HEK293 (cell line): ENCODE measurements at regions not wholly inside any gene's neighbourhood (a gene's known extent, or its start where the extent isn't known, plus 50 kb on each side); places are given as distances from the start of the nearest gene placed in this dataset.

Experiments used
- ZNF660 ChIP-seq: fragments of 450-650 bp; IDR thresholded peaks from 2 replicates; pipeline ENCODE4 v1.5.1; 2018; ENCODE audit warnings: missing biosample characterization, mild to moderate bottlenecking, missing genetic modification characterization
- TF ChIP-seq, protein P1 (sequence below): fragments of 450-650 bp; formaldehyde crosslinking; IDR thresholded peaks from 2 replicates; pipeline ENCODE4 v1.5.1; 2016; ENCODE audit warnings: missing biosample characterization, missing genetic modification characterization

DNA sequence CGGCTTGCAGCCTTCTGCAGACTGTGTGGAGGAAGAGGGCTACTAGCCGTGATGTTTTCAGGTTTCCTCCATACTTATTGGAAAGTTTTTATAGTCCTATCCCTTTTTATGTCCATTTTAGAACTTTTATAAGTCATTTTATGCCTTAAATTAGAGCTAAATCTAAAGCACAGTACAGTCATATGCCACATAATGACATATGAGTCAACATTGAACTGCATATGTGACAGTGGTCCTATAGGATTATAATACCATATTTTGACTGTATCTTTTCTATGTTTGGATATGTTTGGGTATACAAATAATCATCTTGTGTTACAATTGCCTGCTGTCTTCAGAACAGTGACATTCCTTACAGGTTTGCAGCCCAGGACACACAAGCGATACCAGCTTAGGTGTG lies 200.2 kb downstream of the SPRY1 start:
- TF ChIP-seq, protein P1, sequence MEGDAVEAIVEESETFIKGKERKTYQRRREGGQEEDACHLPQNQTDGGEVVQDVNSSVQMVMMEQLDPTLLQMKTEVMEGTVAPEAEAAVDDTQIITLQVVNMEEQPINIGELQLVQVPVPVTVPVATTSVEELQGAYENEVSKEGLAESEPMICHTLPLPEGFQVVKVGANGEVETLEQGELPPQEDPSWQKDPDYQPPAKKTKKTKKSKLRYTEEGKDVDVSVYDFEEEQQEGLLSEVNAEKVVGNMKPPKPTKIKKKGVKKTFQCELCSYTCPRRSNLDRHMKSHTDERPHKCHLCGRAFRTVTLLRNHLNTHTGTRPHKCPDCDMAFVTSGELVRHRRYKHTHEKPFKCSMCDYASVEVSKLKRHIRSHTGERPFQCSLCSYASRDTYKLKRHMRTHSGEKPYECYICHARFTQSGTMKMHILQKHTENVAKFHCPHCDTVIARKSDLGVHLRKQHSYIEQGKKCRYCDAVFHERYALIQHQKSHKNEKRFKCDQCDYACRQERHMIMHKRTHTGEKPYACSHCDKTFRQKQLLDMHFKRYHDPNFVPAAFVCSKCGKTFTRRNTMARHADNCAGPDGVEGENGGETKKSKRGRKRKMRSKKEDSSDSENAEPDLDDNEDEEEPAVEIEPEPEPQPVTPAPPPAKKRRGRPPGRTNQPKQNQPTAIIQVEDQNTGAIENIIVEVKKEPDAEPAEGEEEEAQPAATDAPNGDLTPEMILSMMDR (tag by site-specific recombination) = no peak
- no peak for TF ChIP-seq ZNF660 (tag by site-specific recombination)
